Smooth muscle cell (in vitro differentiated cells): ENCODE measurements at regions not wholly inside any gene's neighbourhood (a gene's known extent, or its start where the extent isn't known, plus 50 kb on each side); places are given as distances from the start of the nearest gene placed in this dataset.
A peak's percentile ranks its signal among the peaks of the same experiment; 100 is the strongest.
"Not testable (repeated sequence)": the region's sequence is repeated elsewhere in the genome, so short reads cannot be mapped to it uniquely, and the experiment has no call there.

Experiments used
- DNase-seq: peaks from one replicate; lab custom pipeline; 2025; ENCODE audit not compliant: unreplicated experiment; lab: John Stamatoyannopoulos, UW
- H2AFZ ChIP-seq: fragments of 200-600 bp; sonication (generic); 2 replicates; pipeline ENCODE4 v1.6.0; 2016; ENCODE audit warnings: antibody characterized with exemption, low read depth, mild to moderate bottlenecking
- H3F3A ChIP-seq: fragments of 200-600 bp; sonication (generic); 2 replicates; pipeline ENCODE4 v1.6.0; 2017; ENCODE audit warnings: antibody characterized with exemption, low read depth
- H3K27ac ChIP-seq: fragments of 200-600 bp; sonication (generic); 2 replicates; pipeline ENCODE4 v1.5.1; 2016; ENCODE audit warnings: low read depth, mild to moderate bottlenecking
- H3K27me3 ChIP-seq: fragments of 200-600 bp; sonication (generic); 2 replicates; pipeline ENCODE4 v1.6.1; 2016; ENCODE audit warnings: low read depth, mild to moderate bottlenecking
- H3K36me3 ChIP-seq: fragments of 200-600 bp; sonication (generic); 2 replicates; pipeline ENCODE4 v1.5.1; 2016; ENCODE audit warnings: low read depth
- H3K4me1 ChIP-seq: fragments of 200-600 bp; sonication (generic); 2 replicates; pipeline ENCODE4 v1.5.1; 2016; ENCODE audit warnings: low read depth
- H3K4me2 ChIP-seq: fragments of 200-600 bp; sonication (generic); 2 replicates; pipeline ENCODE4 v1.6.0; 2016; ENCODE audit warnings: mild to moderate bottlenecking
- H3K4me3 ChIP-seq: fragments of 200-600 bp; sonication (generic); 2 replicates; pipeline ENCODE4 v1.5.1; 2016; ENCODE audit warnings: mild to moderate bottlenecking
- H3K79me2 ChIP-seq: fragments of 200-600 bp; sonication (generic); 2 replicates; pipeline ENCODE4 v1.6.0; 2016; ENCODE audit warnings: low read depth, mild to moderate bottlenecking
- H3K9ac ChIP-seq: fragments of 200-600 bp; sonication (generic); 2 replicates; pipeline ENCODE4 v1.6.0; 2016; ENCODE audit warnings: low read depth
- H3K9me3 ChIP-seq: fragments of 200-600 bp; sonication (generic); replicated peaks from 2 replicates; pipeline ENCODE4 v1.5.1; 2016; ENCODE audit warnings: low read depth
- H4K20me1 ChIP-seq: fragments of 200-600 bp; sonication (generic); 2 replicates; pipeline ENCODE4 v1.6.0; 2016; ENCODE audit warnings: low read depth
- CTCF ChIP-seq: fragments of 200-600 bp; sonication (generic); IDR thresholded peaks from 2 replicates; pipeline ENCODE4 v1.5.1; 2017; ENCODE audit warnings: borderline replicate concordance, mild to moderate bottlenecking, antibody characterized with exemption; ENCODE audit not compliant: insufficient read depth, poor library complexity, severe bottlenecking
- WGBS: methylation state at CpG from one replicate; pipeline ENCODE4 v1.1.7; 2016; ENCODE audit warnings: low lambda C conversion rate; 5-methylcytosine and 5-hydroxymethylcytosine counted together

- Histone ChIP-seq H3K27me3 (no peaks in the 10 kb centered on the region), H3K9me3 (no peaks in the 10 kb centered on the region), H3K27ac (peak overlapping the region; percentile 84), H3K4me3 (no peak overlapping the region), H4K20me1 (no peaks in the 10 kb centered on the region), H3K36me3 (no peaks in the 10 kb centered on the region), H3K4me1 (peaks cover 4% of the 10 kb centered on the region), H3K4me2 (peak overlapping the region; percentile 38), H3K9ac (no peak overlapping the region), H3F3A (no peaks in the 10 kb centered on the region), H3K79me2 (no peaks in the 10 kb centered on the region), H2AFZ (no peak overlapping the region)
- no peak for TF ChIP-seq CTCF
- WGBS: 78% methylated on average over 3 of the region's 3 CpGs
- DNase-seq: no peak
These were observed 239.3 kb upstream of the SULF2 start for GRCh38 chr20:48024539-48024938.

- not testable (repeated sequence) for H3K27me3 ChIP-seq, DNase-seq, H3K9me3 ChIP-seq, H3K36me3 ChIP-seq, H3K4me1 ChIP-seq, H3F3A ChIP-seq, H3K4me2 ChIP-seq, H3K9ac ChIP-seq, H3K27ac ChIP-seq, H2AFZ ChIP-seq, H3K79me2 ChIP-seq, H3K4me3 ChIP-seq, H4K20me1 ChIP-seq
- 93% methylated on average over 6 of the region's 6 CpGs for WGBS
These were observed 235.4 kb upstream of the SULF2 start for GRCh38 chr20:48020696-48021095.

- no peak overlapping the region for H3K27ac ChIP-seq
- no peak for TF ChIP-seq CTCF
- peaks cover 17% of the 10 kb centered on the region for H3K4me1 ChIP-seq
- H3K4me3 ChIP-seq: no peak overlapping the region
- H3K36me3 ChIP-seq: no peaks in the 10 kb centered on the region
- no peaks in the 10 kb centered on the region for H3K79me2 ChIP-seq
- no peak overlapping the region for H3K4me2 ChIP-seq
- no peak overlapping the region for H3K9ac ChIP-seq
- H3F3A ChIP-seq: peaks cover 8% of the 10 kb centered on the region
- no peaks in the 10 kb centered on the region for H4K20me1 ChIP-seq
- no peaks in the 10 kb centered on the region for H3K9me3 ChIP-seq
- WGBS: 91% methylated on average over 6 of the region's 6 CpGs
- H2AFZ ChIP-seq: no peak overlapping the region
- no peak for DNase-seq
- H3K27me3 ChIP-seq: no peaks in the 10 kb centered on the region
These were observed 234.7 kb upstream of the SULF2 start for GRCh38 chr20:48019940-48020339.

GRCh38 chr20:48019496-48019895, 234.2 kb upstream of the SULF2 start:
- no peak for DNase-seq
- Histone ChIP-seq H3K4me3 (no peak overlapping the region), H3K36me3 (no peaks in the 10 kb centered on the region), H3K4me2 (no peak overlapping the region), H3K9me3 (no peaks in the 10 kb centered on the region), H3F3A (peaks cover 9% of the 10 kb centered on the region), H3K9ac (no peak overlapping the region), H3K27ac (no peak overlapping the region), H4K20me1 (no peaks in the 10 kb centered on the region), H3K79me2 (no peaks in the 10 kb centered on the region), H3K4me1 (peaks cover 13% of the 10 kb centered on the region), H2AFZ (no peak overlapping the region), H3K27me3 (no peaks in the 10 kb centered on the region)
- 81% methylated on average over 4 of the region's 4 CpGs for WGBS
- TF ChIP-seq CTCF: no peak

- not testable (repeated sequence) for H3F3A ChIP-seq, H4K20me1 ChIP-seq, H3K4me3 ChIP-seq, H3K27ac ChIP-seq, H3K4me2 ChIP-seq, DNase-seq, H3K36me3 ChIP-seq, H2AFZ ChIP-seq, H3K79me2 ChIP-seq, H3K27me3 ChIP-seq, H3K9ac ChIP-seq, H3K9me3 ChIP-seq
- H3K4me1 ChIP-seq: peaks cover 13% of the 10 kb centered on the region
- WGBS: 11% methylated on average over 6 of the region's 6 CpGs
These were observed 233.6 kb upstream of the SULF2 start for GRCh38 chr20:48018851-48019250.
